ENCODE measurements at regions not wholly inside any gene's neighbourhood (a gene's known extent, or its start where the extent isn't known, plus 50 kb on each side); places are given as distances from the start of the nearest gene placed in this dataset.
"Not testable (repeated sequence)": the region's sequence is repeated elsewhere in the genome, so short reads cannot be mapped to it uniquely, and the experiment has no call there.

GRCh38 chr13:80973721-80974120 is 632.8 kb upstream of the SPRY2 start:
- no peak for DNase-seq

DNA sequence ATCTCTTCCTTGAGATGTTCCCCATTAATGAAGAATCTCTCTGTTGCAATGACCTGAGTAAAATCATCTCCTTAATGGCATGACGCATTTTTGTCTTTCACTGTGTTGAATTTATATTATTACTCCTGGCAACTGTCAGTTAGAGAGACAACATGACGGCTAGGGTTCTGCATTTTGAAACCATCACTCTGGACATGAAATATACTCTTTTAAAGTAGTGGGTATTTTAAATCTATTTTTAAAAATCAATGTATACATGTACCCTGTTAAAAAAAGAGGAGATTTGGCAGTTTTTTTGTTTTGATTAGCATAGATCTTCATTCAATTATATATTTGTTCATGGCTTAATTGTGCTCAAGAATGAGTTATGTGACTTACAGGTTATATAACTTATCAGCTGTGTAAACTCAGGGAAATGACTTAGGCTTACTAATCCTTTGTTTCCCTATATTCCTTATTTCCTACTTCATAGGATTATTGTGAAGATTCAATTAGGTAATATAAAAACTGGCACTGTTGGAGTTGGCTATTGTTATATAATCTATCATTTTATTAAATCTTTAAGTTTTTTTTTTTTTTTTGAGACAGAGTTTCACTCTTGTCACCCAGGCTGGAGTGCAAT is 632.0 kb upstream of the SPRY2 start:
- DNase-seq, result no peak

- no peak for DNase-seq
Measured at GRCh38 chr13:80965097-80965496, 624.2 kb upstream of the SPRY2 start.

GRCh38 chr13:80962855-80963254 is 621.9 kb upstream of the SPRY2 start:
- DNase-seq, result no peak

- DNase-seq, result no peak
Measured at GRCh38 chr13:80962173-80962572, 621.2 kb upstream of the SPRY2 start.

DNA sequence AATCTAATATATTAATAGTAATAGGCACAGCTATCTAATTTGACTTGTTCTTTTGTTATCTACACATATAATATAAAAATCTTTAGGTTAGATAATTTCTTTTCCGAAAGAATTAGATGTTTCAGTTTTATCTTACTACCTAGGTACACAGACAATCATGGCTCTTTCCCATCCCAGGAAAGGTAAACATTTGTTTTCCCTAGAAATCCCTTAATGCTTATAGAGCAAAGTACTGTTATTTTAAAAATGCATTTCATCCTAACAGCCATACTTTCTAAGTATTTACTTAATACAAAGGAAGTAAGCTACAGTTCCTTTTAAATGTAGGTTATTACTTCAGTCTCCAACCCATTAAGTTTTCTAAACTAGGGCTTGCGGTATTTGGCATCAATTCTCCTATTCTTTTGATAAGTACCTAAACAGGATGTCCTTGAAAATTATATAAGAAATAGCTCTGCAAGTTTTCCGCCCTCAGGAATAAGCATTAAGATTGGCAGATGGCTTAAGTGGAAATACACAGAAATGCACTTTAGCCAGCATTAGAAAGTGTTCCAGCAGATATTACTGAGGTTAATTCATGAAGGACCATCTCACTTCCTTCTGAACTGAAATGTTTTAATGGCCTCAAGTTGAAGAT is 616.2 kb upstream of the SPRY2 start:
- no peak for DNase-seq

DNA sequence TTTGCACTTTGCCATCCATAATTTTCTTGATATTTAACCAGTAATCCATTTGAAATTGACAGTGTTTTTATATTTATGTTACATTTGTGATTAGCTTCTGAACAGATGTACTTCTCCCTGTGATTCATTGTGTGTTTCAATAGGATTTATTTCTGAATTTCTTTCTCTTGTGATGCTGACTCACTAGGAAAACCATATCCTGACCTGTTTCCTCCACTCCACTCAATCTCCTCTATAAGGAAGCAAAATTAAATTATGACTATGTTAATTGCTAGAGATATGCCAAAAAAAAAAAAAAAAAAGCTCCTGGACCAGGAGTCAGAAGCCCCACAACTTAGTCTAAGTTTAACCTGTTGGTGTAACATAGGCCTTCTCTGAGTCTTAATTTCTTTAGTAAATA is 614.6 kb upstream of the SPRY2 start:
- no peak for DNase-seq

GRCh38 chr13:80952158-80952557 is 611.2 kb upstream of the SPRY2 start:
- no peak for DNase-seq

GRCh38 chr13:80946008-80946802 is 605.3 kb upstream of the SPRY2 start:
- DNase-seq, result no peak

GRCh38 chr13:80945328-80945727 is 604.4 kb upstream of the SPRY2 start:
- no peak for DNase-seq

DNA sequence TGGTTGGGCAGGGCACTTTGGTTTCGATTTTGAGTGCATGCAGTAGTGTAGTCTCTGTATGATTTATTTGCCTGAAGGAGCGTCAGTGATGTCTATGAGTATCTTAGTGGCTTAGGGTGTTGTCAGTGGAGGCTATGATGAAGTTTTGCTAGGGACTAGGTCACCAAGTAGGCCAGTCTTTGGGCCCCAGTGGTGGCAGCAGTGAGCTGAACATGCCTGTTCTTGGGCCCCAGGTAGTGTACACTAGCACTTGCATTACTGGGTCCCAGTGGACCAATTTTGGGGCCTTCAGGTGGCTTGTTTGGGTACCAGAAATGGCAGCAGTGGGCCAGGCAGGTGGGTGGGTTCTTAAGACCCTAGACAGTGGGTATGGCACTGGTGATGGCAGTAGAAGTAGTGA is 598.7 kb upstream of the SPRY2 start:
- DNase-seq, result no peak

- DNase-seq, result no peak
Measured at GRCh38 chr13:80931766-80932165, 590.8 kb upstream of the SPRY2 start.

- DNase-seq, result no peak
Measured at GRCh38 chr13:80931118-80931517, 590.2 kb upstream of the SPRY2 start.

DNA sequence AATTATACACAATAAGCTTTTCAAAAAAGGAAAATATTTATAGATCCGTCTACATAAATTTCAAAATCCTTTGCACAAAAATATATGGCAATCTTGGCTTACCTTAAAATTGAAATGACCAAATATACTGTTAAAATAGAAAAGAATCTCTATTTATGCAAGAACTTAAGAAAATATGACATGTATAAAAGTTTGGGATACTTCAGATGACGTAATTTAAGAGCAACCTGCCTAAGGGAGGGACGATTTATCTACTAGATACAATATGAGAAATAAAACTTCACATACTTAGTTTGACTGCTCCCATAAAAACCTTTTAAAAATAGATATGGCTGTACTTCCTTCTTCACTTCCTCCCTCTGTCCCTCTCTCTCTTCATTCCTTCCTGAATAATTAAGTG is 587.3 kb upstream of the SPRY2 start:
- DNase-seq, result no peak

GRCh38 chr13:80926024-80926423 is 585.1 kb upstream of the SPRY2 start:
- not testable (repeated sequence) for DNase-seq

DNA sequence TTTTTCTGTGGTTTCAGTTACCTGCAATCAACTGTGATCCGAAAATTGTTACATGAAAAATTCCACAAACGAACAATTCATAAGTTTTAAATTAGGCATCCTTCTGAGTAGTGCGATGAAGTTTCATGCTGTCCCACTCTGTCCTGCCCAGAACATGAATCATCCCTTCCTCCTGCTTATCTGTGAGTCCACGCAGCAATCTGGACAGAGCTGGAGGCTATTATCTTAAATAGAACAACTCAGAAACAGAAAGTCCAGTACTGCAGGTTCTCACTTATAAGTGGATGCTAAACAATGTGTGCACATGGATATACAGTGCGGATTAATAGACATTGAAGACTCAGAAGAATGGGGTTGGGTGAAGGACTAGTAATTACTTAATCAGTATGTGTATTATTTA is 583.7 kb upstream of the SPRY2 start:
- no peak for DNase-seq

DNA sequence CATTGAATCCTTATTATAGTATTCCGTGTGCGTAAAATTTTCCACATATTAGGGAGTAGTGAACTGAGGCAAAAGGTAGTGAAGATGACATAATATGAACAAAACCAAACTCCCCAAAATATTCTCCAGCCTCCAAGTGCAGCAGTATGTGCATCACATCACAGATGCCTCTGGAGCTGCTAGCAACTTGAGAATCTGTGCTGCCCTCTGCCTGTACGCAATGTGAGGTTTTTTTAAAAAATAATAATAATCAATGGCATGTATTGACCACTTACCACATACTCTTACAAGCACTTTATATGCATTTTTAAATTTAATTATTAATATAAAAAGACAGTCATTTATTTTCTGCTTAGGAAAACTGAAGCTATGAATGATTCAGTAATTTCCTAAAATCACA is 583.0 kb upstream of the SPRY2 start:
- no peak for DNase-seq

GRCh38 chr13:80921971-80922370 is 581.0 kb upstream of the SPRY2 start:
- no peak for DNase-seq

GRCh38 chr13:80921541-80921940 is 580.6 kb upstream of the SPRY2 start:
- DNase-seq, result no peak

DNA sequence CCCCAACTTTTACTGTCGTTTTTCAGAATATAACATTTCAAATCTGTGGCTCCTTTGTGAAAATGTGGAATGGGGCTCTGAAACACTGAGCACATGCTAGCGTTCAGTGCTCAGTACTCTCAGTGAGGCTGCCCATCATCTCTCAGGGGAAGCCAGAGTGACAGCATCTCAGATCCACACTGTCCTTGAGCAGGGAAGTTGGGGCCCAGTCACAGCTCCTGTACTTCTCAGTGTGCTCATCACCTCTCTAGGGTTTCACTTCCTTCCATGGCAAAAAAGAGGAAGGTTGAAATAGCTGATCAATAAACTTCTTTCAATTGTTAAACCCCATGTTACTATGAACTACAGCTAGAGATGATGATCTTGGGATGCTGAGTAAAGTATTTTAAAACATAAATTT is 565.9 kb upstream of the SPRY2 start:
- DNase-seq, result no peak

- no peak for DNase-seq
Measured at GRCh38 chr13:80904386-80904785, 563.5 kb upstream of the SPRY2 start.

GRCh38 chr13:80903911-80904310 is 563.0 kb upstream of the SPRY2 start:
- DNase-seq, result no peak

DNA sequence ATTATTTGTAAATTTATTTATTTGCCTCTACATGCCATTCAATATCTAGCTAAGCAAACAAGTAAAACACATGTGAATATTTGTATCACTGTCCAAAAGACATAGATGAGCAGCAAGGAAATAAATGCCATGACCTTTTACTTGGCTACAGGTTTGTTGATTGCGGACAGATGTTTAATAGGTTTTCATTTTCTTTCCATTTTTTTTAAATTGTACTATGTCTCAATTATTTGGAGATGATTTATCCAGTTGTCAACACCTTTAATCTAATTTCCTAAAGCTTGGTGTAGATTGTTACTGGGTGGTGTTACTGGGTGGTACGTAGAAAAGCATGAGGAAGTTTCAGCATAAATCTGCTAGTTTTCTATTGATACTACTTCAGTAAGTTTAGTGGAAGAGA is 560.6 kb upstream of the SPRY2 start:
- DNase-seq, result no peak

- DNase-seq, result no peak
Measured at GRCh38 chr13:80901111-80901510, 560.2 kb upstream of the SPRY2 start.

Measured in T-helper 1 cell (primary cell).